H1 (cell line): ENCODE measurements at regions not wholly inside any gene's neighbourhood (a gene's known extent, or its start where the extent isn't known, plus 50 kb on each side); places are given as distances from the start of the nearest gene placed in this dataset.

ENCODE experiments used
- ASH2L ChIP-seq: fragments of 200-600, 300-600 bp; sonication (generic); IDR thresholded peaks from one replicate; pipeline ENCODE4 v1.7.1; 2017; ENCODE audit warnings: low read length
- CTBP2 ChIP-seq: IDR thresholded peaks from 2 replicates; pipeline ENCODE4 v1.7.0; 2011; ENCODE audit warnings: borderline replicate concordance, mild to moderate bottlenecking, moderate library complexity, mixed read lengths, low read length; ENCODE audit not compliant: insufficient read depth, insufficient read length
- HDAC6 ChIP-seq: IDR thresholded peaks from one replicate; pipeline ENCODE4 v1.7.1; 2012; ENCODE audit warnings: low read depth, mild to moderate bottlenecking, inconsistent platforms, low read length, moderate library complexity
- TF ChIP-seq, protein P1 (sequence below), 3 experiments: IDR thresholded peaks; 1 replicate in 2 of 3; 2 replicates in 1 of 3; pipeline versions ENCODE4 v1.5.1 to v1.6.1; 2011; ENCODE audit warnings: low read length in 3 of 3, mild to moderate bottlenecking in 3 of 3, inconsistent platforms in 2 of 3, low read depth in 1 of 3, moderate library complexity in 1 of 3; ENCODE audit not compliant: insufficient read depth in 1 of 3; ENCODE audit errors: control extremely low read depth in 1 of 3

DNA sequence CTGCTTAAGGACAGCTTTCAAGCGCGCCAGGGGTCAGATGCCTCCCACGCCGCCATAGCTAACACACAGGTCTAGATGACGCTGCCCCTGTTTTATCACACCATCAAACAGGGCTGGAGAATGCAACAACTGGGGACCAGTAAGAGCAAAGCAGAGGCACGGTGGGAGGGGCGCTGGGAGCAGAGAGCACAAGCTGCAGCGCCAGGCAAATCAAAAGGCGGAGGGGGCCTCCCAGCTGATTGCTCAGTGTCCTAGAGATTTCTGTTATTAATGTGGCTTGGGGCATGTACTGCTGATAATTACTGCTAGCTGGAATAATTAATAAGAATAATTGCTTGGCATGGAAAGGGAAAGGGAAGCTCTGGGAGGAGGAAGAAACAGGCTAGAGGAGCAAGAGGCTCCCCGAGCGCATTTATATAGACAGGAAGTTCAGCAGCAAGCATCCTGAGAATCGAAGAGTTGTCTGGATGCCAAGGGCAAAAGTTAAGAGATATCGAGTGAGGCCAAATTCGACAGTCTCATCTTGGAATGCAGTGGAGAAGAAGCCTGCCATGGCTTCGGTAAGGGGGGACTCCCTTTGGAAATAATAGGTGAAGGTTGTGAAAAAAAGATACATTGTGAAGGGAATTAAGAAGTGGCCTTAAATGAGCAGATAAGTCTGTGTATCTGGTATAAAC lies 104.5 kb upstream of the ZNF521 start (continued):
- TF ChIP-seq, protein P1, sequence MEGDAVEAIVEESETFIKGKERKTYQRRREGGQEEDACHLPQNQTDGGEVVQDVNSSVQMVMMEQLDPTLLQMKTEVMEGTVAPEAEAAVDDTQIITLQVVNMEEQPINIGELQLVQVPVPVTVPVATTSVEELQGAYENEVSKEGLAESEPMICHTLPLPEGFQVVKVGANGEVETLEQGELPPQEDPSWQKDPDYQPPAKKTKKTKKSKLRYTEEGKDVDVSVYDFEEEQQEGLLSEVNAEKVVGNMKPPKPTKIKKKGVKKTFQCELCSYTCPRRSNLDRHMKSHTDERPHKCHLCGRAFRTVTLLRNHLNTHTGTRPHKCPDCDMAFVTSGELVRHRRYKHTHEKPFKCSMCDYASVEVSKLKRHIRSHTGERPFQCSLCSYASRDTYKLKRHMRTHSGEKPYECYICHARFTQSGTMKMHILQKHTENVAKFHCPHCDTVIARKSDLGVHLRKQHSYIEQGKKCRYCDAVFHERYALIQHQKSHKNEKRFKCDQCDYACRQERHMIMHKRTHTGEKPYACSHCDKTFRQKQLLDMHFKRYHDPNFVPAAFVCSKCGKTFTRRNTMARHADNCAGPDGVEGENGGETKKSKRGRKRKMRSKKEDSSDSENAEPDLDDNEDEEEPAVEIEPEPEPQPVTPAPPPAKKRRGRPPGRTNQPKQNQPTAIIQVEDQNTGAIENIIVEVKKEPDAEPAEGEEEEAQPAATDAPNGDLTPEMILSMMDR (IDR thresholded peaks at IDR 0.05; ENCODE audit: control extremely low read depth in 1 of 3, insufficient read depth in 1 of 3, low read depth in 1 of 3, low read length in 3 of 3), result no peak
- TF ChIP-seq HDAC6 (no peak), ASH2L (no peak), CTBP2 (no peak)
